IPS DF 4.7 (cell line): ENCODE measurements at regions not wholly inside any gene's neighbourhood (a gene's known extent, or its start where the extent isn't known, plus 50 kb on each side); places are given as distances from the start of the nearest gene placed in this dataset.
"Not testable (repeated sequence)": the region's sequence is repeated elsewhere in the genome, so short reads cannot be mapped to it uniquely, and the experiment has no call there.

ENCODE experiments used
- DNase-seq: peaks from one replicate; pipeline ENCODE4 v3.0.0-alpha.2; 2013; ENCODE audit warnings: low spot score; ENCODE audit errors: extremely low read depth

- DNase-seq, result no peak
Measured at GRCh38 chr11:29485641-29486040, 531.2 kb downstream of the KCNA4 start.

DNA sequence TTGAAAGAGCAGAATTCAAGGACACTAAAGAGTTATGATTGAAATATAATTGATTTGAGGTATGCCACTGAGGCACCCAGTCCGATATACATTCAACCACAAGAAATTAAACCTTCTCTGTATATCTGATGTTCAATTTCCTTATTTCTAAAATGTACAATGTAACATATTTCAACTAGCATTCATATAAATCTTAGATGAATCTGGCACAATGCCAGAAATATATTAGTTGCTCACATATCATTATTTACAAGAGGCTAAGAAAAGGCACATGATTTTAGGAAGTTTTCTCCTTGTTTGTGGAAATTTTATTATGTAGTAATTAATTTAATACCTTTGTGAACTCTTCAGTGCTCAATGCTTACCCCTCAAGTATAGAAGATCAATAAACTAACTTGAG is 532.3 kb downstream of the KCNA4 start:
- no peak for DNase-seq

GRCh38 chr11:29483831-29484230 is 533.0 kb downstream of the KCNA4 start:
- no peak for DNase-seq

DNA sequence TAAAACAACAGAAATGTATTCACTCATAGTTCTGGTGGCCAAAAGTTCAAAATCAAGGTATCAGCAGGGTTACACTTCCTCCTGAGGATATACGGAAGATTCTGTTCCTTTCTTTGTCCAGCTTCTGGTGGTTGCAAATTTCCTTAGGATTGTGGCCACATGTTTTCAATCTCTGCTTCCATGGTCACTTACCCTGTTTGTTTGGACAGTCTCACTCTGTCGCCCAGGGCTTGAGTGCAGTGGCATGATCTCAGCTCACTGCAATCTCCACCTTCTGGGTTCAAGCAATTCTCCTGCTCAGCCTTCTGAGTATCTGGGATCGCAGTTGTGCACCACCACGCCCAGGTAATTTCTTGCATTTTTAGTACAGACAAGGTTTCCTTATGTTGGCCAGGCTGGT is 534.3 kb downstream of the KCNA4 start:
- DNase-seq, result no peak

DNA sequence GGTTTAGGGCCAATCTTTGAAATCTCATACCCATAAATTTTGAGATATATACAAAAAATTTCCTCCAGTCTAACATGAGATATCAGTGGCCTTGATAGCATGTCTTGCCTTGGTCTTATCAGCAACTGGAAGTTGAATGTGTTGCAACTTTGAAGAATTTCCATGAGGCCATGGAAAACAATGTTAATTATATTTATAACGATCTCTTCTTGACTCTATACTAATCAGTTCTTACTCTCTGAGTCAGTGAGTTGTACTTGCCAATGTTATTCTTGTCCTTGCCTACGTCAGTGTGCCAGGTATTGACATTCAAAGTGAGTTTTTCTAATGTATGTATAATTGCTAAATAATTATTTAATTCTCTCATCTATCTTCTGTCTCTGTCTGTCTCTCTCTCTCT is 535.1 kb downstream of the KCNA4 start:
- no peak for DNase-seq

GRCh38 chr11:29480981-29481380 is 535.8 kb downstream of the KCNA4 start:
- no peak for DNase-seq

- no peak for DNase-seq
Measured at GRCh38 chr11:29458252-29458651, 558.6 kb downstream of the KCNA4 start.

GRCh38 chr11:29452146-29452545 is 564.7 kb downstream of the KCNA4 start:
- no peak for DNase-seq

DNA sequence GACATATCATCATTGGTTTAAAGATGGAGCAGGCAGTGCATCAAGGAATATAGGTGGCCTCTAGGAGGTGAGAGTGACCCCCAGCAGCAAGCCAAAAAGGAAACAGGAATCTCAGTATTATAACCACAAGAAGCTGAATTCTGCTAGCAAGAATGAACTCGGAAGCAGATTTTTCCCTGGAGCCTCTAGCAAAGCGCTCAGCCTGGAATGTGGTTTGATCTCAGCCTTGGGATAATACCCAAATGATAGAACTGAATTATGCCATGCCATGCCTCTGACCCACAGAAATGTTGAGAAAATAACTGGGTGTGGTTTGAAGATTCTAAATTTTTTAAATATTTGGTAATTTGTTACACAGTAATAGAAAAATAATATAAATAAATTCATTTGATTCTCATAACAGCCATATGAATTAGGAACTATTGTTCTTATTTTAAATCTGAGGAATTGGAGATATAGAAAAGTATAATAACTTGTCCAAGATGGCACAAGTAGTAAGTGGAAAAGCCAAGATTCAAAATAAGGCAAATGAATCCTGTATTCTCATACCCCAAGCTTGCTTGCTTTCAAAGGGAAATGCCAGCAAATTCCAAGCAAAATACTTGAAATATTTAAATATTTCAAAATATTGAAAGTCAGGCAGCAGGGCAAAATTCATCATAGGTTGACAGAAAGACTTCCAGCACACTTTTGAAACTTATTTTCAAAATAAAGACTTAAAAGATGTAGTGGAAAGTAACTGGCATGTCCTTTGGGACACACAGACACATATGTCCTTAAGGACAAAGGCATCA is 567.4 kb downstream of the KCNA4 start:
- no peak for DNase-seq

DNA sequence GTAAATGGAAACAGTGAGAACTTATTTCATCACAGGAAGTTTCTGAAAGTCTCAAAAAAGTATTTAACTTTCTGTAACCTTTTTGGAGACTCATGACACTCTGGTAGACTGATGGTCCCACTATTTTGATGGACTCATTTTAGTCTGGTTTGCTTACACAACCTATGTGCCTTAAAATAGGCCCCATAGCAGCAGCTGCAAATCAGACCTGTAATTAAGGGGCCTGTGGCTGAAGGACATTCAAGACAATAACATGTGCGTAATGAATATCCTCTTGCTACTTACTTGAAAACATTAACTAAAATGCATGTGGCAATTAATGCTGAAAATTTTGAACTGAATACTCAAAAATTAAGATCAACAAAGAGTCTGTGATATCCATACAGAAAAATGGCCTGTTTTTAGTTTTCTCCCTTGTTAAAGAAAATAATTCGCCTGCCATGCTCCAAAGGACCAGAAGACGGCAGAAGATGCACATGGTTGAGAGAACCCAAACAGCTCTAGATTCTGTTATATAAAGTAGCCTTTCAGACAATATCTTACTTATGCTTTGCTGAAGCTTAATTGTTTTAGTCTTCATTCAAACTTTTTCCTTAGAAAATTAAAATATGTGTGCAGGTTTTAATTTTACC is 568.5 kb downstream of the KCNA4 start:
- DNase-seq, result peak; percentile 3

DNA sequence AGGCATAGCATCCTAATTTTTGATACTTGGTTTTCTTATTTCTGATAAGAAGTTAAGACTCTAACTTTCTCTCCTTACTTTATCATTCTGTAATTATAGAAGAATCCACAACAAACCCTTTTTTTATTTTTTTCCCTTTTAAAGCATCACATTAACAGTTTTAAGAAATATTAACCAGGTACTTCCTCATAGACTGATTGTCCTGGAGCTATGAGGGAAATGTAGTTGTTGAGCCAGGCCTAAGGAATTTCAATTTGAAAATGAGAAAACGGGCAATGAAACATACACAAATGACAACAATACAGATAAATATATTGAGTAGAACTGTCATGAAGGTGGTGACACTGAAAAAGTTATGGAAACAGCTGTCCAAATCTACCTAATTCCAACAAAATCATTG is 569.0 kb downstream of the KCNA4 start:
- no peak for DNase-seq

- no peak for DNase-seq
Measured at GRCh38 chr11:29446132-29446531, 570.7 kb downstream of the KCNA4 start.

DNA sequence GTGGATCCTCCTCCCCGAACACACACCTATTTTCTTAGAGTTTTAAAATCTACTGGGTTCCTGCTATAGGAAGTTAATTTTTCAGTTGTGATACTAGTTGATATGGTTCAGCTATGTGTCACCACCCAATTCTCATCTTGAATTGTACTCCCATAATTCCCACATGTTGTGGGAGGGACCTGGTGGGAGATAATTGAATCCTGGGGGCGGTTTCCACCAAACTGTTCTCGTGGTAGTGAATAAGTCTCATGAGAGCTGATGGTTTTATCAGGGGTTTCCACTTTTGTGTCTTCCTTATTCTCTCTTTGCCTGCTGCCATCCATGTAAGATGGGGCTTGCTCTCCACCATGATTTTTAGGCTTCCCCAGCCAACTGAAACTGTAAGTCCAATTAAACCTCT is 571.6 kb downstream of the KCNA4 start:
- DNase-seq, result not testable (repeated sequence)

DNA sequence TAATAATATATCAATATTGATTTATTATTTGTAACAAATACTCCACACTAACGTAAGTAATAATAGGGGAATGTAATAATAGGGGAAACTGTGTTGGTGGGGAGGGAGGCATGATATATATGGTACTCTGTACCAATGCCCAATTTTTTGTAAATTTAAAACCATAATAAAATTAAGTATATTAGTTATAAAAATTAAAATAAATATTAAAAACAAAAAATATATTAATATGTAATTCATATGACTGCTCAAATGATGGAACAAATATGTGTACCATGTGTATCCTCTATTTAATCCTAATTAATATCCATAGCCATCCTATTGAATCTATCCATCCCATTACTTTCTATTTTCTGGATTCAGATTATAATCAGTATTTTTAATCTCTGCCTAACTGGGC is 578.0 kb downstream of the KCNA4 start:
- DNase-seq, result no peak

DNA sequence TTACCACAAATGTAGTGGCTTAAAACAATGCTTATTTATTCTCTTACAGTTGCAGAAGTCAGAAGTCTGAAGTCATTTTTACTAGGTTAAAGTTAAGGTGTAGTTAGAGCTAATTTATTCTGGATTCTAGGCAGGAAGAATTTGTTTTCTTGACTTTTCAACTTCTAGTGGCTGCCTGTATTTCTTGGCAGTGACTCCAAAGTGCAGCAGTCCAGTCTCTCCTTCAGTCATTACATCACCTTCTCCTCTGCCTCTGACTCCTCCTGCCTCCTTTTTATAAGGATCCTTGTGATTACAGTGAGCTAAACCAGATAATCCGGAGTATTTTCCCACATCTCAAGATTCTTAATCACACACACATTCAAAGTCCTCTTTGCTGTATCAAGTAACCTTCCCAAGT is 581.4 kb downstream of the KCNA4 start:
- no peak for DNase-seq

DNA sequence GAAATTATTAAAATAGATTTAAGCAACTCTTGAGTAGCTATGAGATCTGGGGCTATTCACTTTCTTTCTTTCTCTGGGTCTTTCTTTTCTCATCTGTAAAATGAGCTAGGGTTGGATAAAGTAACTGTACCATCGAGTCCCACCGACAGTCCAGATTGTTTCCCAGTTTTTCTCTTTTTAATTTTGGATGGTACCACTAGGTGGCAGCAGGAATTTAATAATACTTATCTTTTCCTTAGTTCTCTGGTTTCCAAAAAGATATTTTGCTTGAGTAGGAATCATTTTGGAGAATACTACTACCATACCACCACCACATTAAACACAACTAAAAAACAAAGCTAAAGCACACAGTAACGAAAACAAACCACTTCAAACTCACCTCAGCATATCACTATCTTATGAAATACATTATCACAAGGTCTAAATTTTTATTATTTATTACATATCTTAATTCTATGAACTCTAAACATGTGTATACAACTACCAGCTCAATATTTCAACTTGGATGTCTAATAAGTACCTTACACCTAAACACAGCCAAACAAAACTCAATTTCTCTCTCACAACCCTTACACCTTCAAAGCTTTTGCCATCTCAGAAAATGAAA is 584.0 kb downstream of the KCNA4 start:
- DNase-seq, result no peak

DNA sequence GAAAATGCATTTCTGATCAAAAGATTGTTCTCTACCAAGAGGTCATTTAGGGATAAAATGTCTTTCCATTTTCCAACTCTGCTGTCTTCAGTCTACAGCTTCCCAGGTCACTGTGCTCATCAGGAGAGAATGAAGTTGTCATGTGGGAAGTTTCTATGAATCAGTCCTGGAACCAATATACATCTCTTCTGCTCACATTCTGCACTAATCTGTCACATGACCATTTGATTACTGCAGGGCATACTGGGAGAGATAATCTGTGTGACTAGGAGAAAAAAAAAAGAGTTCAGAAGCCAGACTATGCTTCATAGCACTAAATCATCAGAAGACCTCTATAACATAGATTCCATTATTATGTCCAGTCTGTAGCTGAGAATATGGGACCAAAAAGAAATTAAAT is 611.5 kb downstream of the KCNA4 start:
- DNase-seq, result no peak

- no peak for DNase-seq
Measured at GRCh38 chr11:29395555-29396072, 621.2 kb downstream of the KCNA4 start.

DNA sequence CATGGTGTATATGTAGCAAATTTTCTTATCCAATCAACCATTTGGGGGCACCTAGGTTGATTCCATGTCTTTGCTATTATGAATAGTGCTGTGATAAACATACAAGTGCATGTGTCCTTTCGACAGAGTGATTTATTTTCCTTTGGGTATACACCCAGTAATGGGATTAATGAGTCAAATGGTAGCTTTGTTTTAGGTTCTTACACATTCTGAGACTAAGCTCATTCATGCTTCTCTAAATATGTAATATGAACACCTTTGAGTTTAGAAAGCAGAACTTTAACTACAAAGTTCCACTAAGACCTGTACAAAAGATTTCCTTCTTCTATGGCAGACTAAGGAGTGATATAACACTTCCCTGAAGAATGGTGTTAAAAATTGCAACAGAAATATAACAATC is 627.0 kb downstream of the KCNA4 start:
- no peak for DNase-seq

DNA sequence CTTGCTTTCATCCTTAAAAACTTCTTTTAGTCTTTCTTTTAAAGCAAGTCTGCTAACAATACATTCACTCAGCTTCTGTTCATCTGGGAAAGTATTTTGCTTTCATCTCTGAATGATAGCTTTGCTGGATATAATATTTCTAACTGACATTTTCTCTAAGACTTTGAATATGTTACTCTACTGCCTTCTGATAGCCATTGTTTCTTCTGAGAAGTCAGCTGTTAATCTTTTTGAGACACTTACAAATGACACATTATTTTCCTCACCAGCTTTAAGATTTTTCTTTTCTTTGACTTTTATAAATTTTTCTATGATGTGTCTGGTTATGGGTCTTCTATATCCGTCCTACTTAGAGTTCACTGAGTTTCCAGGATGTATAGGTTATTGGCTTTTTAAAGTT is 643.1 kb downstream of the KCNA4 start:
- DNase-seq, result no peak

DNA sequence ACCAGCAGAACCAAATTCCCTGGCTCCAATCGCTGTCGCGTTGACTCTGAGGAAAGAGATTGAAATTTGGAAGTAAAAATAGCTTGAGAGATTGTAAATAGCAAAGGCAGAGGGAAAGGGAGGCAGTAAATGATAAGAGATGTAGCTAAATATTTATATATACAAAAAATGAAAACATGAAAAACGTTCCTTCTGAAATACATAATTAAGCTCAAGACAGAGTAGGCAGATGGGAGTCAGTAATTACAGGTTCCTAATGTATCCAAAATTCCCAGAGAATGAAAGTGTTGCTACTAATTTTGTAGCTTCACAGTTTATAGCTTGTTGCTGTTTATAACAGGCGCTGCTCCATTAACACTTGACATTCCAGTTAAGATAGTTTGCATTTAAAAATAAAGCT is 648.7 kb downstream of the KCNA4 start:
- no peak for DNase-seq

GRCh38 chr11:29364006-29364405 is 652.8 kb downstream of the KCNA4 start:
- DNase-seq, result no peak

GRCh38 chr11:29361369-29361768 is 655.5 kb downstream of the KCNA4 start:
- DNase-seq, result no peak
